ENCODE measurements at regions not wholly inside any gene's neighbourhood (a gene's known extent, or its start where the extent isn't known, plus 50 kb on each side); places are given as distances from the start of the nearest gene placed in this dataset.
A peak's percentile ranks its signal among the peaks of the same experiment; 100 is the strongest.
"Not testable (repeated sequence)": the region's sequence is repeated elsewhere in the genome, so short reads cannot be mapped to it uniquely, and the experiment has no call there.

GRCh38 chr2:49804111-49804510, 649.8 kb upstream of the FSHR start:
- DNase-seq (ENCODE audit: low spot score) = no peak

GRCh38 chr2:49801898-49802450, 647.7 kb upstream of the FSHR start:
- DNase-seq (ENCODE audit: low spot score) = no peak

- DNase-seq (ENCODE audit: low spot score) = no peak
Observed at GRCh38 chr2:49798570-49798969, 644.3 kb upstream of the FSHR start.

- no peak for DNase-seq (ENCODE audit: low spot score)
Observed at GRCh38 chr2:49796266-49796665, 642.0 kb upstream of the FSHR start.

- DNase-seq (ENCODE audit: low spot score) = no peak
Observed at GRCh38 chr2:49794396-49794795, 640.1 kb upstream of the FSHR start.

- no peak for DNase-seq (ENCODE audit: low spot score)
Observed at GRCh38 chr2:49788300-49788699, 634.0 kb upstream of the FSHR start.

- no peak for DNase-seq (ENCODE audit: low spot score)
Observed at GRCh38 chr2:49780949-49781348, 626.6 kb upstream of the FSHR start.

GRCh38 chr2:49772299-49772970, 618.1 kb upstream of the FSHR start:
- DNase-seq (ENCODE audit: low spot score) = no peak

- DNase-seq (ENCODE audit: low spot score) = peak; percentile 7
Observed at GRCh38 chr2:49770919-49771318, 616.6 kb upstream of the FSHR start.

- no peak for DNase-seq (ENCODE audit: low spot score)
Observed at GRCh38 chr2:49767316-49767715, 613.0 kb upstream of the FSHR start.

GRCh38 chr2:49755777-49756176, 601.5 kb upstream of the FSHR start:
- no peak for DNase-seq (ENCODE audit: low spot score)

GRCh38 chr2:49754381-49754780, 600.1 kb upstream of the FSHR start:
- no peak for DNase-seq (ENCODE audit: low spot score)

- no peak for DNase-seq (ENCODE audit: low spot score)
Observed at GRCh38 chr2:49753344-49753985, 599.1 kb upstream of the FSHR start.

GRCh38 chr2:49737606-49738005, 583.3 kb upstream of the FSHR start:
- DNase-seq (ENCODE audit: low spot score) = no peak

GRCh38 chr2:49732924-49733323, 578.6 kb upstream of the FSHR start:
- DNase-seq (ENCODE audit: low spot score) = not testable (repeated sequence)

GRCh38 chr2:49719241-49719640, 564.9 kb upstream of the FSHR start:
- DNase-seq (ENCODE audit: low spot score) = no peak

GRCh38 chr2:49715597-49715996, 561.3 kb upstream of the FSHR start:
- DNase-seq (ENCODE audit: low spot score) = no peak

- peak; percentile 21 for DNase-seq (ENCODE audit: low spot score)
Observed at GRCh38 chr2:49714454-49714853, 560.1 kb upstream of the FSHR start.

GRCh38 chr2:49702740-49703139, 548.4 kb upstream of the FSHR start:
- DNase-seq (ENCODE audit: low spot score) = no peak

- no peak for DNase-seq (ENCODE audit: low spot score)
Observed at GRCh38 chr2:49693961-49694360, 539.6 kb upstream of the FSHR start.

GRCh38 chr2:49692022-49692421, 537.7 kb upstream of the FSHR start:
- not testable (repeated sequence) for DNase-seq (ENCODE audit: low spot score)

- DNase-seq (ENCODE audit: low spot score) = peak; percentile 28
Observed at GRCh38 chr2:49687918-49688317, 533.6 kb upstream of the FSHR start.

- no peak for DNase-seq (ENCODE audit: low spot score)
Observed at GRCh38 chr2:49686897-49687442, 532.7 kb upstream of the FSHR start.

All from NAMALWA (cell line).